Neuronal stem cell (in vitro differentiated cells): ENCODE measurements at regions not wholly inside any gene's neighbourhood (a gene's known extent, or its start where the extent isn't known, plus 50 kb on each side); places are given as distances from the start of the nearest gene placed in this dataset.
A peak's percentile ranks its signal among the peaks of the same experiment; 100 is the strongest.

Experiments
- DNase-seq: peaks from one replicate; pipeline ENCODE4 v3.0.0-alpha.2; 2013; ENCODE audit warnings: low spot score
- H2AFZ ChIP-seq: one replicate; pipeline ENCODE4 v1.6.1; 2013; ENCODE audit warnings: mild to moderate bottlenecking, low read length, inconsistent platforms
- H2AK5ac ChIP-seq: 2 replicates; pipeline ENCODE4 v1.6.1; 2013; ENCODE audit warnings: low read depth, mild to moderate bottlenecking, inconsistent platforms, low read length, moderate library complexity, mixed read lengths
- H2BK120ac ChIP-seq: 2 replicates; pipeline ENCODE4 v1.6.1; 2013; ENCODE audit warnings: low read depth, mild to moderate bottlenecking, inconsistent platforms, low read length, moderate library complexity, mixed read lengths
- H2BK12ac ChIP-seq: one replicate; pipeline ENCODE4 v1.6.1; 2013; ENCODE audit warnings: low read length, inconsistent platforms
- H2BK15ac ChIP-seq: 2 replicates; pipeline ENCODE4 v1.6.1; 2013; ENCODE audit warnings: mild to moderate bottlenecking, low read length, inconsistent platforms, mixed read lengths
- H2BK5ac ChIP-seq: one replicate; pipeline ENCODE4 v1.6.1; 2013; ENCODE audit warnings: inconsistent platforms, mild to moderate bottlenecking, low read length, moderate library complexity
- H3K14ac ChIP-seq: one replicate; pipeline ENCODE4 v1.6.1; 2013; ENCODE audit warnings: low read length, inconsistent platforms
- H3K18ac ChIP-seq: 2 replicates; pipeline ENCODE4 v1.6.1; 2013; ENCODE audit warnings: low read length, inconsistent platforms
- H3K23ac ChIP-seq: 2 replicates; pipeline ENCODE4 v1.6.1; 2013; ENCODE audit warnings: low read depth, mild to moderate bottlenecking, mixed read lengths, low read length, inconsistent platforms; ENCODE audit not compliant: poor library complexity
- H3K27ac ChIP-seq: replicated peaks from 3 replicates; pipeline ENCODE4 v1.5.1; 2013; ENCODE audit warnings: low read length, inconsistent platforms
- H3K27me3 ChIP-seq, 3 experiments: 2 replicates each; pipeline ENCODE4 v1.6.1; 2013; ENCODE audit warnings: low read length in 3 of 3, mild to moderate bottlenecking in 2 of 3, inconsistent platforms in 1 of 3, low read depth in 1 of 3, mixed read lengths in 1 of 3, moderate library complexity in 1 of 3; ENCODE audit not compliant: control insufficient read depth in 3 of 3, insufficient read depth in 3 of 3
- H3K36me3 ChIP-seq, 2 donors: replicated peaks in 1 of 2; 2 replicates each; pipeline ENCODE4 v1.6.1; 2013; ENCODE audit warnings: low read length in 2 of 2; ENCODE audit not compliant: control insufficient read depth in 2 of 2, insufficient read depth in 2 of 2
- H3K4ac ChIP-seq: 2 replicates; pipeline ENCODE4 v1.6.1; 2013; ENCODE audit warnings: inconsistent platforms, mild to moderate bottlenecking, low read length, moderate library complexity
- H3K4me1 ChIP-seq, 2 donors: 1 replicate in 1 of 2; 2 replicates in 1 of 2; pipeline ENCODE4 v1.6.1; 2013; ENCODE audit warnings: low read length in 2 of 2, low read depth in 1 of 2; ENCODE audit not compliant: control insufficient read depth in 2 of 2, insufficient read depth in 1 of 2
- H3K4me2 ChIP-seq: one replicate; pipeline ENCODE4 v1.6.1; 2013; ENCODE audit warnings: mild to moderate bottlenecking, low read length, inconsistent platforms; ENCODE audit not compliant: insufficient read depth, poor library complexity, severe bottlenecking
- H3K4me3 ChIP-seq, 2 donors: 2 replicates each; pipeline ENCODE4 v1.5.1; 2013; ENCODE audit warnings: low read length in 2 of 2, mild to moderate bottlenecking in 2 of 2, inconsistent platforms in 1 of 2, moderate library complexity in 1 of 2
- H3K79me1 ChIP-seq: one replicate; pipeline ENCODE4 v1.6.1; 2013; ENCODE audit warnings: low read depth, mild to moderate bottlenecking, inconsistent platforms, low read length, moderate library complexity
- H3K9ac ChIP-seq: one replicate; pipeline ENCODE4 v1.6.1; 2013; ENCODE audit warnings: mild to moderate bottlenecking, low read depth, low read length, inconsistent platforms; ENCODE audit not compliant: poor library complexity
- H3K9me3 ChIP-seq, 2 donors: replicated peaks in 1 of 2; 2 replicates each; pipeline versions ENCODE3 to v1.6.1; 2013; ENCODE audit warnings: low read length in 2 of 2, mild to moderate bottlenecking in 2 of 2, inconsistent platforms in 1 of 2, low read depth in 1 of 2, mixed read lengths in 1 of 2, moderate library complexity in 1 of 2; ENCODE audit not compliant: control insufficient read depth in 2 of 2, insufficient read depth in 1 of 2
- H4K8ac ChIP-seq: one replicate; pipeline ENCODE4 v1.6.1; 2013; ENCODE audit warnings: low read depth, mild to moderate bottlenecking, inconsistent platforms, low read length, moderate library complexity
- H4K91ac ChIP-seq: one replicate; pipeline ENCODE4 v1.6.1; 2013; ENCODE audit warnings: low read length, low read depth, mild to moderate bottlenecking, inconsistent platforms; ENCODE audit not compliant: poor library complexity
- WGBS, 2 donors: extraction: QIAGEN DNeasy Blood & Tissue Kit; methylation state at CpG; one replicate each; pipeline ENCODE4 v1.1.7; 2013; ENCODE audit warnings: missing lambda C conversion rate in 2 of 2, mixed read lengths in 1 of 2; ENCODE audit not compliant: insufficient read length in 2 of 2, insufficient replicate concordance in 1 of 2; ENCODE audit errors: extremely low coverage in 2 of 2; 5-methylcytosine and 5-hydroxymethylcytosine counted together

- Histone ChIP-seq H2AFZ (no peak overlapping the region), H2AK5ac (no peak overlapping the region), H4K91ac (no peak overlapping the region), H3K14ac (no peak overlapping the region), H2BK5ac (no peak overlapping the region), H3K36me3 (no peaks in the 10 kb centered on the region), H3K79me1 (no peaks in the 10 kb centered on the region), H2BK12ac (no peak overlapping the region), H3K9me3 (no peaks in the 10 kb centered on the region), H3K4ac (no peak overlapping the region), H3K18ac (peak overlapping the region; percentile 45), H3K4me1 (peaks cover 0 to 3% of the 10 kb centered on the region in 2 donors), H3K9ac (peak overlapping the region; percentile 18), H3K4me2 (no peak overlapping the region), H3K4me3 (no peak overlapping the region), H4K8ac (no peak overlapping the region), H3K23ac (no peak overlapping the region), H3K27ac (no peak overlapping the region), H2BK120ac (no peak overlapping the region), H2BK15ac (no peak overlapping the region), H3K27me3 (peaks cover 0 to 1% (median 0%) of the 10 kb centered on the region in 3 experiments)
- no CpG with 5 or more reads among the region's 20 CpGs for WGBS, 2 donors
- no peak for DNase-seq
Measured at GRCh38 chr20:57907131-57908000, 197.6 kb upstream of the PMEPA1 start.

DNA sequence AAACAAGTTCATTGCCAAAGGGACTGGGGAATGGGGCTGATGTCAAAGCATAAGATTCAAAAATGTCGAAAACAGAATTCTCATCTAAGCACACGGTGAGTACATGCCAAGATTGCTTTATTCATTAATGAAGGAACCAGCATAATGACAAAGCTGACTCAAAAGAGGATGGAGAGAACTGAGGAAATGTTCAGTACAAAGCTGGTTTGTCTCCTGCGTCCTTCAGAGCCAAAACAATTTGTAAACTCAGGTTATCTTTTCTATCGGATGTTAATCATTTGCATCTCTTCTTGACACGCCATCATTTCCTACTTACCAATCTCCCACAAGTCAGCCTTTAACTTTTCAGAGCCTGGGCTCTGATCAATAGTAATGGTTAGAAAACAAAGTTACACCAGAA, 195.6 kb upstream of the PMEPA1 start:
- H2BK120ac ChIP-seq = no peak overlapping the region
- H2BK15ac ChIP-seq = no peak overlapping the region
- H3K4me3 ChIP-seq = no peak overlapping the region
- no peak overlapping the region for H3K14ac ChIP-seq
- H3K27ac ChIP-seq = no peak overlapping the region
- no peak overlapping the region for H3K23ac ChIP-seq
- no peak overlapping the region for H4K8ac ChIP-seq
- no peak overlapping the region for H2AK5ac ChIP-seq
- no peak overlapping the region for H3K4me2 ChIP-seq
- H2AFZ ChIP-seq = no peak overlapping the region
- H3K4me1 ChIP-seq = peaks cover 0 to 5% of the 10 kb centered on the region in 2 donors
- no peak overlapping the region for H3K18ac ChIP-seq
- WGBS, 2 donors = no CpG with 5 or more reads among the region's 5 CpGs
- DNase-seq = no peak
- H3K36me3 ChIP-seq = no peaks in the 10 kb centered on the region
- H4K91ac ChIP-seq = no peak overlapping the region
- H2BK5ac ChIP-seq = no peak overlapping the region
- H3K9me3 ChIP-seq = no peaks in the 10 kb centered on the region
- no peak overlapping the region for H3K9ac ChIP-seq
- no peaks in the 10 kb centered on the region for H3K79me1 ChIP-seq
- H3K27me3 ChIP-seq = peaks cover 0 to 1% (median 0%) of the 10 kb centered on the region in 3 experiments
- no peak overlapping the region for H3K4ac ChIP-seq
- H2BK12ac ChIP-seq = no peak overlapping the region

- Histone ChIP-seq H2BK12ac (no peak overlapping the region), H2BK15ac (no peak overlapping the region), H2AK5ac (no peak overlapping the region), H3K36me3 (no peaks in the 10 kb centered on the region), H3K18ac (no peak overlapping the region), H3K4me1 (peaks cover 0 to 9% of the 10 kb centered on the region in 2 donors), H3K79me1 (no peaks in the 10 kb centered on the region), H3K4me2 (no peak overlapping the region), H3K4me3 (no peak overlapping the region), H3K23ac (no peak overlapping the region), H4K8ac (no peak overlapping the region), H3K9ac (no peak overlapping the region), H2AFZ (no peak overlapping the region), H3K9me3 (no peaks in the 10 kb centered on the region), H2BK5ac (no peak overlapping the region), H3K14ac (no peak overlapping the region), H3K27me3 (peaks cover 0 to 1% (median 0%) of the 10 kb centered on the region in 3 experiments), H2BK120ac (no peak overlapping the region), H4K91ac (no peak overlapping the region), H3K4ac (no peak overlapping the region), H3K27ac (no peak overlapping the region)
- DNase-seq = no peak
- WGBS, 2 donors = no CpG with 5 or more reads among the region's 10 CpGs
Measured at GRCh38 chr20:57904314-57905105, 194.7 kb upstream of the PMEPA1 start.

DNA sequence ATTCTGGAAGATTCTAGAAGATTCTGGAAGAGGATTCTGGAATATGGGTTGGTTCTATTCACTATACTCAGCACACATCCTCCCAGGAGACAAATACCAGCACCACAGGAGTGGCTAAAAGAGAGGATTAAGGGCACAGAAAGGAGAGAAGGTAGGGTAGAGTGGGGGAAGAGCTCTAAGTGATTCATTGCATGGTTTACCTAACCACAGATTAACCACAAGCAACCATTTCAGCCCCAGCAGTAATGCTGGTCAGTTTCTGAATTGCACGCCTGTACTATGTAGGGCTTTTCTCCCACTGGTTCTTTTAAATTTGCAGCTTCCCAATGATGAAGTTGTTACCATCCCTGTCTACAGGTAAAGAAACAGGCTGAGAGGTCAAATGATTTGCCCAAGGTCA, 192.7 kb upstream of the PMEPA1 start:
- Histone ChIP-seq H3K4me2 (no peak overlapping the region), H3K9me3 (no peaks in the 10 kb centered on the region), H4K8ac (no peak overlapping the region), H3K27ac (no peak overlapping the region), H3K18ac (no peak overlapping the region), H2BK12ac (no peak overlapping the region), H3K79me1 (no peaks in the 10 kb centered on the region), H2BK5ac (no peak overlapping the region), H3K9ac (no peak overlapping the region), H3K23ac (no peak overlapping the region), H3K4me1 (peaks cover 0 to 12% of the 10 kb centered on the region in 2 donors), H2BK15ac (no peak overlapping the region), H2BK120ac (no peak overlapping the region), H4K91ac (no peak overlapping the region), H2AK5ac (no peak overlapping the region), H3K4me3 (no peak overlapping the region), H2AFZ (no peak overlapping the region), H3K27me3 (peaks cover 0 to 1% (median 0%) of the 10 kb centered on the region in 3 experiments), H3K36me3 (no peaks in the 10 kb centered on the region), H3K14ac (no peak overlapping the region), H3K4ac (no peak overlapping the region)
- DNase-seq = no peak
- WGBS, 2 donors = no CpG with 5 or more reads among the region's 1 CpG
